Progenitor cell of endocrine pancreas (in vitro differentiated cells): ENCODE measurements at regions not wholly inside any gene's neighbourhood (a gene's known extent, or its start where the extent isn't known, plus 50 kb on each side); places are given as distances from the start of the nearest gene placed in this dataset.

Experiments
- DNase-seq: peaks from one replicate; pipeline ENCODE4 v3.0.0; 2021; ENCODE audit warnings: low spot score; ENCODE audit not compliant: unreplicated experiment
- H3K27ac Mint-ChIP-seq: 2 replicates; pipeline ENCODE4 v1.8.0; 2021; ENCODE audit warnings: mild to moderate bottlenecking, moderate library complexity, mixed read lengths
- H3K27me3 Mint-ChIP-seq: 2 replicates; pipeline ENCODE4 v1.8.0; 2021; ENCODE audit warnings: mixed read lengths
- H3K36me3 Mint-ChIP-seq: 2 replicates; pipeline ENCODE4 v1.8.0; 2022; ENCODE audit warnings: mixed read lengths; ENCODE audit not compliant: insufficient read depth
- H3K4me1 Mint-ChIP-seq: 2 replicates; pipeline ENCODE4 v1.8.0; 2021; ENCODE audit warnings: low read depth, mixed read lengths
- H3K4me3 Mint-ChIP-seq: 2 replicates; pipeline ENCODE4 v1.8.0; 2021; ENCODE audit warnings: low read depth, mild to moderate bottlenecking, moderate library complexity, mixed read lengths
- H3K9me3 Mint-ChIP-seq: 2 replicates; pipeline ENCODE4 v1.8.0; 2021; ENCODE audit warnings: low read depth, mixed read lengths
- CTCF ChIP-seq: fragments of 200-600 bp; sonication (generic); IDR thresholded peaks from one replicate; pipeline ENCODE4 v1.5.0; 2021; ENCODE audit warnings: antibody characterized with exemption, mild to moderate bottlenecking; ENCODE audit not compliant: unreplicated experiment

GRCh38 chr12:61891632-61892031 is 368.6 kb upstream of the USP15 start:
- H3K27me3 Mint-ChIP-seq, result no peaks in the 10 kb centered on the region

GRCh38 chr12:61894168-61894567 is 366.0 kb upstream of the USP15 start:
- H3K9me3 Mint-ChIP-seq, result peaks cover 8% of the 10 kb centered on the region
- H3K27ac Mint-ChIP-seq, result no peak overlapping the region
- no peak for DNase-seq
- no peak overlapping the region for H3K4me3 Mint-ChIP-seq
- H3K4me1 Mint-ChIP-seq, result no peaks in the 10 kb centered on the region
- H3K27me3 Mint-ChIP-seq, result no peaks in the 10 kb centered on the region
- TF ChIP-seq CTCF, result no peak
- peaks cover 3% of the 10 kb centered on the region for H3K36me3 Mint-ChIP-seq

More at GRCh38 chr12:61891632-61892031, 368.6 kb upstream of the USP15 start:
- H3K4me1 Mint-ChIP-seq, result no peaks in the 10 kb centered on the region
- no peak overlapping the region for H3K27ac Mint-ChIP-seq
- H3K4me3 Mint-ChIP-seq, result no peak overlapping the region
- DNase-seq, result no peak
- H3K9me3 Mint-ChIP-seq, result no peaks in the 10 kb centered on the region
- H3K36me3 Mint-ChIP-seq, result no peaks in the 10 kb centered on the region
- no peak for TF ChIP-seq CTCF

- peaks cover 14% of the 10 kb centered on the region for H3K9me3 Mint-ChIP-seq
- H3K27ac Mint-ChIP-seq, result no peak overlapping the region
- no peak for DNase-seq
- no peaks in the 10 kb centered on the region for H3K27me3 Mint-ChIP-seq
- no peak for TF ChIP-seq CTCF
- H3K4me1 Mint-ChIP-seq, result no peaks in the 10 kb centered on the region
- H3K4me3 Mint-ChIP-seq, result no peak overlapping the region
- peaks cover 3% of the 10 kb centered on the region for H3K36me3 Mint-ChIP-seq
Observed at GRCh38 chr12:61896436-61896835, 363.8 kb upstream of the USP15 start.

- H3K27ac Mint-ChIP-seq, result no peak overlapping the region
- no peaks in the 10 kb centered on the region for H3K27me3 Mint-ChIP-seq
- DNase-seq, result no peak
- peaks cover 3% of the 10 kb centered on the region for H3K36me3 Mint-ChIP-seq
- H3K4me1 Mint-ChIP-seq, result no peaks in the 10 kb centered on the region
- no peak for TF ChIP-seq CTCF
- peaks cover 17% of the 10 kb centered on the region for H3K9me3 Mint-ChIP-seq
- no peak overlapping the region for H3K4me3 Mint-ChIP-seq
Observed at GRCh38 chr12:61902403-61902802, 357.8 kb upstream of the USP15 start.

GRCh38 chr12:61911113-61911512 is 349.1 kb upstream of the USP15 start:
- Mint-ChIP-seq H3K36me3 (no peaks in the 10 kb centered on the region), H3K4me3 (no peak overlapping the region), H3K27ac (no peak overlapping the region), H3K9me3 (peaks cover 3% of the 10 kb centered on the region), H3K4me1 (no peaks in the 10 kb centered on the region), H3K27me3 (no peaks in the 10 kb centered on the region)
- no peak for TF ChIP-seq CTCF
- DNase-seq, result no peak

GRCh38 chr12:61915420-61915819 is 344.8 kb upstream of the USP15 start:
- peaks cover 1% of the 10 kb centered on the region for H3K4me1 Mint-ChIP-seq
- no peaks in the 10 kb centered on the region for H3K9me3 Mint-ChIP-seq
- no peaks in the 10 kb centered on the region for H3K36me3 Mint-ChIP-seq
- no peak for DNase-seq
- H3K27ac Mint-ChIP-seq, result no peak overlapping the region
- no peak for TF ChIP-seq CTCF
- H3K4me3 Mint-ChIP-seq, result no peak overlapping the region
- no peaks in the 10 kb centered on the region for H3K27me3 Mint-ChIP-seq
